ENCODE measurements at regions not wholly inside any gene's neighbourhood (a gene's known extent, or its start where the extent isn't known, plus 50 kb on each side); places are given as distances from the start of the nearest gene placed in this dataset.

- TF ChIP-seq EZH2 (IDR thresholded peaks at IDR 0.05; ENCODE audit: insufficient read depth, poor library complexity, severe bottlenecking), result no peak
- TF ChIP-seq EZH2phosphoT487 (IDR thresholded peaks at IDR 0.05; ENCODE audit: insufficient read depth, low read depth), result no peak
Measured at GRCh38 chr4:124295413-124295812, 417.1 kb downstream of the ANKRD50 start.
